Stimulated activated CD4-positive, alpha-beta T cell treated with anti-CD3 and anti-CD28 coated beads, TNF-alpha, amount 100 ng/mL, for 48 hours (primary cell): ENCODE measurements at regions not wholly inside any gene's neighbourhood (a gene's known extent, or its start where the extent isn't known, plus 50 kb on each side); places are given as distances from the start of the nearest gene placed in this dataset.
"Not testable (repeated sequence)": the region's sequence is repeated elsewhere in the genome, so short reads cannot be mapped to it uniquely, and the experiment has no call there.

ENCODE experiments used
- DNase-seq, 3 donors: peaks; one replicate each; pipeline ENCODE4 v3.0.0-alpha.2; 2020; ENCODE audit warnings: low read depth in 3 of 3

DNA sequence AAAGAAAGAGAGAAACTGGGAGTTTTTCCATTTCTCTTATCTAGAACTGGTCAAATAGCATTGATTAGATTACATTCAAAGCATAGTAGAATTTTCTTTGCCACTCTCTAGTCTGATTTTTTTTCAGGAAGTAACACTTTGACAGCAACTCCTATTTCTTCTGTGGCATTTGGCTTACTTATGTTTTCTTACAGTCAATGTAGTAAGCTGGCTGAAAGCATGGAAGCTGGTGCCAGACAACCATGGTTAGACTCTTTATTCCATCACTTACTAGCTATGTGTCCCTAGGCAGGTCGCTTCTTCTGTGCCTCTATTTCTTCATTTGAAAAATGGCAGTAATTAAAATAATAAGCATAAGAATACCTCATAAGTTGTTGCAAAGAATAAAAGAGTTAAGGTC, 54.2 kb upstream of the OPRM1 start:
- no peak for DNase-seq

- no peak for DNase-seq
Observed at GRCh38 chr6:153980171-153980570, 58.9 kb upstream of the OPRM1 start.

DNA sequence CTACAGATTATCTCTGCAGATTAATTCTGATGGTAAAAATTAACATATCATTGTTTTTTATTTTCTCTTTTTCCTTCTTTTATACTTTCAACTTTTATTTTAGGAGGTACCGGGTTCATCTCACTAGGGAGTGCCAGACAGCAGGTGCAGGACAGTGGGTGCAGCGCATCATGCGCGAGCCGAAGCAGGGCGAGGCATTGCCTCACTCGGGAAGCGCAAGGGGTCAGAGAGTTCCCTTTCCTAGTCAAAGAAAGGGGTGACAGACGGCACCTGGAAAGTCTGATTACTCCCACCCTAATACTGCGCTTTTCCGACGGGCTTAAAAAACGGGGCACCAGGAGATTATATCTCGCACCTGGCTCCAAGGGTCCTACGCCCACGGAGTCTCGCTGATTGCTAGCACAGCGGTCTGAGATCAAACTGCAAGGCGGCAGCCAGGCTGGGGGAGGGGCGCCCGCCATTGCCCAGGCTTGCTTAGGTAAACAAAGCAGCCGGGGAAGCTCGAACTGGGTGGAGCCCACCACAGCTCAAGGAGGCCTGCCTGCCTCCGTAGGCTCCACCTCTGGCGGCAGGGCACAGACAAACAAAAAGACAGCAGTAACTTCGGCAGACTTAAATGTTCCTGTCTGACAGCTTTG, 60.0 kb upstream of the OPRM1 start:
- not testable (repeated sequence) for DNase-seq

GRCh38 chr6:153976921-153977693, 61.9 kb upstream of the OPRM1 start:
- no peak for DNase-seq

- no peak for DNase-seq
Observed at GRCh38 chr6:153966001-153966400, 73.0 kb upstream of the OPRM1 start.

GRCh38 chr6:153963352-153963751, 75.7 kb upstream of the OPRM1 start:
- DNase-seq: no peak

DNA sequence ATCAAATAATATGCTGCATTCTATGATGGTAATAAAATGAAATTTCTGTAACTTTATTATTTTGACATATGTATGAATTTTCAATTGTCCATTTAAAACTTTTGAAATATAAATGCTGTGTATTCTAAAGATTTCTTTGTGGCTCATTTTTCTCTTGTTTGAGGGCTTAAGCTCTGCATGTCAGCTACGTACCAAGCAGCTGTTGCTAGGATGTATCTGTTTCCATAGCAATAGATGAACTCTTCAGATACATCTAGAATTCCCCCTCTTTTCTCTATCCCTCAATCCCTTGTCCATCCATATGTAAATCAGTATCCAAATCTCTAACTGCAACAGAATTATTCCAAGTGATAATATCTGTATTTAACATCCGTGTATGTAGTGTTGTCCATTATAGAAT, 76.5 kb upstream of the OPRM1 start:
- no peak for DNase-seq

- DNase-seq: no peak
Observed at GRCh38 chr6:153960741-153961140, 78.3 kb upstream of the OPRM1 start.

DNA sequence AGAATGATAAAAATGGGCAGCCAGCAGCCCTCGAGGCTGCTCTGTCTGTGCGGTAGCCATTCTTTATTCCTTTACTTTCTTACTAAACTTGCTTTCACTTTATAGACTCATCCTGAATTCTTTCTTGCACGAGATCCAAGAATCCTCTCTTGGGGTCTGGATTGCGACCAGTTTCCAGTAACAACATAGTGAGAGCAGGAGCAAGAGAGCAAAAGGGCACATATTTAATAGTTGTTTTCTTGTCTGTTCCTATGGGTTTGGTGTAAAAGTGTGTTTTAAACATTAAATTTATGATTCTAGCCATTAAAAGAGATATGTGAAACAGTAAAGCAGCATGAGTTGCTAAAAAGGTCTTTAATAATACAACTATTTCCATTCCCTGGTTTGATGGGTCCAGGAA, 78.8 kb upstream of the OPRM1 start:
- no peak for DNase-seq

DNA sequence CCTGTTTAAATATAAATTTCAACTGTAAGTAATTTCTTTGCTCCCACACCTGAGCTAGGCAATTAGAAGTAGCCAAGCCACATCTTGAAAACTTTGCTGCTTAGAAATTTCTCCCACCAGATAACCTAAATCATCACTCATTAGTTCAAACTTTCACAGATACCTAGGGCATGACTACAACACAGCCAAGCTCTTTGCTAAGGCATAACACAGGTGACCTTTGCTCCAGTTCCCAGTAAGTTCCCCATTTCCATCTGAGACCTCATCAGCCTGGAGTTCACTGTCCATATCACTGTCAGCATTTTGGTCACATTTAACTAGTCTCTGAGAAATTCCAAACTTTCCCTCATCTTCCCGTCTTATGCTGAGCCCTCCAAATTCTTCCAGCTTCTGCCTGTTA, 79.8 kb upstream of the OPRM1 start:
- DNase-seq: no peak

DNA sequence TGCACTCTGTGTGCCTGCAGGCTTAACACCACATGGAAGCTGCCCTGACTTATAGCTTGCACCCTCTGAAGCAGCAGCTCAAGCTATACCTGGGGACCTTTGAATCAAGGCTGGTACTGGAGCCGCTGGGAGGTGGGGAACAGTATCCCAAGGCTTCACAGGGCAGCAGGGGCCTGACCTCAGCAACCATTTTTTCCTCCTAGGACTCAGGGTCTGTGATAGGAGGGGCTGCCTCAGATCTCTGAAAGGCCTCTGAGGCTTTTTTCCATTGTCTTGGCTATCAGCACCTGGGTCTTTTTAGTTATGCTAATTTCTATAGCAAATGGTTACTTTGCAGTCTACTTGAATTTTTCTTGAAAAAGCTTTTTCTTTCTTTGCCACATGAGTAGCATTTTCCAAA, 80.2 kb upstream of the OPRM1 start:
- DNase-seq: no peak

DNA sequence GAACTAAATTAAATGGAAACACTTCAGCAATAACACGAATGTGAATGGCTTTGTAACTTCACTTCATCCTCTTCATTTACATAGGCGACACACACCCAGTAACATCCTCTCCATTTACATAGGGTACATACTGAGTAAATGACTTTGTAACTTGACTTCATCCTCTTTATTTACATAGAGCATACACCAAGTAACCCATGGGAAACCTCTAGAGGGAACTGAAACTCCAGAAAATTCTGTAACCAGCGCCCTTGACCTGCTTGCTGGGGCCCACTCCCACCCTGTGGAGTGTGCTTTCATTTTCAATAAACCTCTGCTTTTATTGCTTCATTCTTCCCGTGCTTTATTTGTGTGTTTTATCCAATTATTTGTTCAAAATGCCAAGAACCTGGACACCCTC, 81.6 kb upstream of the OPRM1 start:
- no peak for DNase-seq

DNA sequence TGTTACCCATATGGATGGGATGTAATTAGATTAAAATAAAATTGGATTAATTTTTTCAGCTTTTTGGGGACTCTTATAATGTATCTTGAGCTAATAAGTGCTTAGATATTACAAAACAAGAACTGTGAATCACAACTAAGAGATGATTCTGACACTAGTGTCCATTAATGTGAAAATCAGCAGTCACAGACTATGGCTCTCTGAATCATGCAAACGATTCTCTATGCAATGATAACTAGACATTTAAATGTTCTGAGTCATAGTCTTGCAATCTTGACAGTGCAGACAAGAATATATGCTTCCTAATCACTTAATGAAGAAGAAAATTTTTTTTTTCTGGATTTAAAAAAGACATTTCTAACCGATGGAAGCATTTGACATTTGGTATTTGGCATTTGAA, 82.2 kb upstream of the OPRM1 start:
- no peak for DNase-seq

DNA sequence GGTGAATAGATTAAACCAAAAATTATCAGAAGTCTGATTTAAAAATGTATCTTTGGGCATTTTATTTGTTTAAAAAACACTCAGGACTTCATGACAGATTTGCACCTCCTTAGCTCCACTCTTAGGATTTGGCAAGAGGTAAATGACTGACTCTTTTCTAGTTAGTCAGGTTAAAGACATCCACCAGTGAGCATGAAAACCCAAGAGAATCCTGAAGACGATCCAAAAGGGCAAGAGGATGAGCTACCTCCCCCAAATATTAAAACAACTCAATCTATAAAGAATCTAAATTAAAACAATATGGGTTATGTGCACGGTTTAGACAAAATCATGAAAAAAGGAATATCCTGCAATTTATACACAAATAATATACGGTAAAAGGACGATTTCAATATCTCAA, 89.4 kb upstream of the OPRM1 start:
- DNase-seq: no peak

- DNase-seq: no peak
Observed at GRCh38 chr6:153947808-153948447, 91.1 kb upstream of the OPRM1 start.

DNA sequence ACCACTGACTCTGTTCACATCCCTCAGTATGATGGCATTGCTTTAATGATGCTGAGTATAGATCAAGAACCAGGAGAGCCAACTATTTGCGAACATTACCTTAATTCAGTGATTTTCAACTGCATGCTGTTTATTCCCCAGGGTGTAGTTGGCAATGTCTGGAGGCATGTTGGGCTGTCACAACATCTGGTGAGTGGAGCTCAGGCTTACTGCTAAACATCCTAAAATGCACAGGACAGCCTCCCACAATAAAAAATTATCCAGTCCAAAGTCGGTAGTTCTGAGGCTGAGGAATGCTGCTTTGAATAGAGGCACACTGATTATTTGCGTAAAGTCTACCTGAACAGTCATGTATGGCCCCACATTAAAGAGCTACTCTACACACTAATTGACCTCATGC, 94.8 kb upstream of the OPRM1 start:
- no peak for DNase-seq

- DNase-seq: no peak
Observed at GRCh38 chr6:153942361-153942760, 96.7 kb upstream of the OPRM1 start.

- DNase-seq: no peak
Observed at GRCh38 chr6:153941768-153942167, 97.3 kb upstream of the OPRM1 start.

GRCh38 chr6:153938876-153939275, 100.2 kb upstream of the OPRM1 start:
- DNase-seq: no peak

DNA sequence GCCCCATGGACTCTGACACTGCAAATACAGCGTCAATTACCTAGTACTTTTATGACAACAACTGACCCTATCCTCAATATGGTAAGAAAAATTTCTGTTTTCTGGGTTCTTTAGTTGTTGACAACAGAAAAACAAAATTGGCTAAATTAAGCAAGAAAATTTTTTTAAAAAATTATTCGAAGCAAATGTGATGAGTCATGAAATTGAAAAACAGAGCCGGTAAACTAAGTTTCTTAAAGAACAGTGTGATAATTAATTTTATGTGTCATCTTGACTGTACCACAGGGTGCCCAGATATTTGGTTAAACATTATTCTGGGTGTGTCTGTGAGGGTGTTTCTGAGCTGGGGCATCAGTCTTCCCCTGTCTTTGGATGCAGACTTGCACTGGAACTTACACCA, 107.6 kb upstream of the OPRM1 start:
- no peak for DNase-seq

- DNase-seq: no peak
Observed at GRCh38 chr6:153927867-153928266, 111.2 kb upstream of the OPRM1 start.

DNA sequence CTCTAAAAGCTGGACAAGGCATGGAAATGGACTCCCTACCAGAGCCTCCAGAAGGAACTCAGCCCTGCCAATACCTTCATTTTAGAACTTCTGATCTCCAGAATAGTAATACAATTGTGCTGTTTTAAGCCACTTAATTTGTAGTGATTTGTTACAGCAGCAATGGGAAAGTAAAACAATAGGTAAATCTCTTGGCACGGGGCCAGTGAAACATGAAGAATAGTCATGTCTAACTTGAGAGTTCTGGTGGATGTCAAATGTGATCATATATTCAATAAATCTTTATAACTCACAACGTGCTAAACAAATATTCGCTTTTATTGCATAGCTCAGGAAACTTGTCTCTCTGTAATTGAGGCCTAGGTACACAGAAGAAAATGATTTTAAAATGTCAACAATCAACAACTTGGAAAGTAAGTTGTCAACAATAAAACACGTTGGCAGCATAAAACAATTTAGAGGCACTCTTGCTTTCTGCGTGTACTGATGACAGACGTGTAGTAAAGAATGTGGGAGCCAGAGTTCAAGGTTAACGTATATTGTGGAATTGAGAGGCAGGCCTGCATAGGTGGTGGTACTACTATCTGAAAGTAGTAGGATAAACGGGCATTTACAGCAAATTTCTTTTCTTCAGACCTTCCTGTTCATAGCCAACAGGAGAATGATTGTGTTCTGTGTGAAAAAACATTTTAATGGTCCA, 140.5 kb upstream of the OPRM1 start:
- DNase-seq: no peak

GRCh38 chr6:153882411-153882810, 156.6 kb upstream of the OPRM1 start:
- DNase-seq: no peak
